NCI-H2029 (cell line): ENCODE measurements at regions not wholly inside any gene's neighbourhood (a gene's known extent, or its start where the extent isn't known, plus 50 kb on each side); places are given as distances from the start of the nearest gene placed in this dataset.
"Not testable (repeated sequence)": the region's sequence is repeated elsewhere in the genome, so short reads cannot be mapped to it uniquely, and the experiment has no call there.

ENCODE experiments used
- DNase-seq: peaks from one replicate; lab custom pipeline; 2025; lab: John Stamatoyannopoulos, UW

DNA sequence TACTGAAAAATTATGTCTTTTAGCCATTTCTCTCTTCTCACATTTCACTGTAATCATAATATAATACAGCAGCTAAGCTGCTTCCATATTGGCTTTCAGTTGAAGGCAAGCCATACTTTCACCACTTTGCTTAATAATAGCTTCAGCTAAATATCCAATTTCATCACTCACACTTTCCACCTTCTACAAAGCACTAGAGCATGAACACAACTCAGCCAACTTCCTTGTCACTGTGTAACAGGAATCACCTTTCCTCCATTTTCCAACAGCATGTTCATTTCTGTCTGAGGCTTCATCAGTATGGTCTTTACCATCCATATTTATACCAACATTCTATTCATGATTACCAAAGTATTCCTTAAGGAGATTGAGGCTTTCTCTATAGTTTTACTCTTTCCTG, 219.8 kb upstream of the CTSO start:
- peak; percentile 11 for DNase-seq

DNA sequence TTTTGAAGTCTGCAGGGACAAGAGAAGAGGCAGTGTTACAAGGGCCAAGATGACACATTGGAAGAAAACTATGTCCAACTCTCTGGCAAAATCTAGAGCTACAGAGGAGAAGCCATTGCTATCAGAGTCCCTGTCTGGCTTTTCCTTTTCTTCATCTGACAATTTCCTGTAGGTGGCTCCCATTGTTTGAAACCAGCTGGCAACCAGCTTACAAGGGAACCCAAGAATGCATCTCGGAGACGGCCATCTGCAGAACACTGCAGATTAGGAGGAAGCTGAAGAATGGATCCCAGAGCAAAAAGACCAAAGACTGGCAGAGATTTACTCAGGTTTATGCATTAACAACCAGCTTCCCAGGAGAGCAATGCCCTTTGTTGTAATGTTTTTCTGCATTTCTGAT, 216.2 kb upstream of the CTSO start:
- DNase-seq, result no peak

DNA sequence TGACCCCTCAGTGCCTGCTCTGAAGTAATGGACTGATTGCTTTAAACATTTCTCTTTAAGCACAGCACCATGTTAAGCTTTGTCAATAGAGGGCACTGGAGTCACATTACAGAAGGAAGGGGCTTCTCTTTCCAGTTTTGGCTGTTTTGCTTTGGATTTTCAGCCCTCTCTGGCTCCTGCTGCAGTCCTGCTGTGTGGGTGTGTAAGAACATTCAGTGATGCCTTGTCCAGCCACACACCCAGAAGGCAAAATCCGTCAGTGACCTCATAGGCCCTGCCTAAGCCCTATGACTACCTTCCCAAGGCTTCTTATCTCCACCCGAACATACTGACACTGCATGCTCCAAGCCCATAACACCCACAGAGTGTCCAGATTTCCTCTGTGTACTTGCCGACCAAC, 215.3 kb upstream of the CTSO start:
- no peak for DNase-seq

DNA sequence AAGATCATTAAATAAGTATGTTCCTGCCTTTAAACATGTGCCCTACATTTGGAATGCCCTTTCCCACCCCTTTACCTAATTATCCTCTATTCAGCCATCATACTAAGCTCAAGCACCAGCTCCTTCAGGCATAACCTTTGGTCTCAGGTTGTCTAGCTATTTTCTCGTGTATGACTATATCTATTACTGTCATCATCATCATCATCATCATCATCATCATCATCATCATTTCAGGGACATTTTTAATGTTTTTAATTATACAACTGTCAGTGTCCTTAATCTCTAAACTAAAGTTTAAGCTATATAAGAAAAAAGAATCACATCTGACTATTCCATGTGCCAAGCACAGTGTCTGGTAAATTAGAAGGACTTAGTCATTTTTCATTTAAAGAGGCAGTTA, 214.6 kb upstream of the CTSO start:
- no peak for DNase-seq

DNA sequence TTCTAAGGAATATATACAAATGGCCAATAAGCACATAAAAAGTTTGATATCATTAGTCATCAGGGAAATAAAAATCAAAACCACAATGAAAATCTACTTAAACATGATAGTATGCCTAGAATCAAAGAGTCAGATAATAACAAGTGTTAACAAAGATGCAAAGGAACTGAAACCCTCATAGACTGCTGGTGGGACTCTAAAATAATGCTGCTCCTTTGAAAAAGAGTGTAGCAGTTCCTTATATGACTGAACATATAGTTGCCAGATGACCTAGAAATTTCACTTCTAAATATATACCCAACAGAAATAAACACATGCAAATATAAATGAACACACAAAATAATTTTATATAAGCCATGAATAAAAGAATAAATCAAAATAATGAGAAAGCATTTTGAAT, 205.1 kb upstream of the CTSO start:
- DNase-seq, result no peak

DNA sequence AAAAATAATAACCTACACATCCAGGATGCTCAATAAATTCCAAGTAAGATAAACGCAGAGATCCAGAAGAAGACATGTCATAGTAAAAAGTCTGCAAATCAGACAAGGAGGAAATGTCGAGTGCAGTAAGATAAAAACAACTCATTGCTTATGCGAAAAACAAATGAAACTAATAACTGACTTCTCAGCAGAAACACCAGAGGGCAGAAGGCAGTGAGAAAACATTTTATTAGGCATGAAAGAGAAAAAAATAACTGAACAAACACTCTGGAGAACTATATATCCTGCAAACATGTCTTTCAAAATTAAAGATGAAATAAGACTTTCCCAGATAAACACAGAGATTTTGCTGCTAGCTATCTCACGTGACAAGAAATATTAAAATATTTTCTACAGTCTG, 201.3 kb upstream of the CTSO start:
- DNase-seq, result no peak

DNA sequence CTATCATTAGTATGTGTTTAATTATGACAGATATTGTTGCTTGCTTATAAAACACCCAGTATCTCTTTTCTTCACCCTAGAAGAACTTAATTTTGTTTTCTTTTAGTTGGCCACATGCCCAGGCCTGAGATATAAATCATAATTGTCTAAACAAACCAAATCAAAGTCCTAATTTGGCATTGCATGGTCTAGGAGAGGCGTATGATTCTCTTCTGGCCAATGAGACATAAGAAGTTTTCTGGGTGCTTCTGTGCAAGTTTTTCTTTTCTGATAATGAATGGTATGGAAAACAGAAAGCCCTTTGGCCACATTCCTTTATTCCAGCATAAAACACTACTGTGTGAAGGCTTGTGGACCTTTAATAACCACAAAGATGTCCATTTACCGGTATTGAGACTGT, 192.9 kb upstream of the CTSO start:
- DNase-seq, result no peak

DNA sequence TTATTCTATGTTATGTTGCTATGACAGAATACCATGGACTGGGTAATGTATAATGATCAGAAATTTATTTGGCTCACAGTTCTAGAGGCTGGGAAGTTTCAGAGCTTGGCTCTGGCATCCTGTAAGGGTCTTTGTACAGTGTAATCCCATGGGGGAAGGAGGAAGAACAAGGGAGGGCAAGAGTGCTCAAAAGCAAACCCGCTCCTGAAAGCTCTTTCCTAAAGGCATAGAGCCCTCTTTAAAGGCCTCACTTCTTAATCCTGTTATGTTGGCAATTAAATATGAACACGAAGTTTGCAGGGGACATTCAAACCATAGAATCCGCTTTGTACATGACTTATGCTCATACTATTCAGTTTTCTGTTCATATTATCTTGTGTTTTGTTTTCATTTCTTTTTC, 191.3 kb upstream of the CTSO start:
- DNase-seq, result no peak

DNA sequence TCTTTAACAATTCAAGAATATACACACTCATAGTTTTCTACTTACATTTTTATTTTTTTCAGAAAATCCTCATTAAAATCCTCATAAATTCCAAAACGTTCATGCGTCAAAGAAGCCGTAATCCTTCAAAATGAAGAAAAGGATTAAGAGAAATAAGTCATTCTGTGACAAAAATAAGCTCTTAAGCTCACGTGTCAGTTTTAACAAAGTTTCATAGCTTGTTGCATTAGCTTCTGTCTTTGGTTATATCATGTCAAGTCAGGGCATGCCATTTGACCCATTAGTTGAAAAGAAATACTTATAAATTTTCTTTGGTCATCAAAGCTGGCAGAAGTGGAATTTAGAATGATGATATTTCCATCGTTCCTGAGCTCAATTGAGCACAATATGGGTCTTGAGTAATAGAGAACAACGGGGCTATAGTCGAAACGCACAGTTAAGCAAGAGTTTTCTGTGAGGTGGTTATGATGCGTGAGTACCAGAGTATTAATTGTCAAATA, 185.2 kb upstream of the CTSO start:
- DNase-seq, result no peak

DNA sequence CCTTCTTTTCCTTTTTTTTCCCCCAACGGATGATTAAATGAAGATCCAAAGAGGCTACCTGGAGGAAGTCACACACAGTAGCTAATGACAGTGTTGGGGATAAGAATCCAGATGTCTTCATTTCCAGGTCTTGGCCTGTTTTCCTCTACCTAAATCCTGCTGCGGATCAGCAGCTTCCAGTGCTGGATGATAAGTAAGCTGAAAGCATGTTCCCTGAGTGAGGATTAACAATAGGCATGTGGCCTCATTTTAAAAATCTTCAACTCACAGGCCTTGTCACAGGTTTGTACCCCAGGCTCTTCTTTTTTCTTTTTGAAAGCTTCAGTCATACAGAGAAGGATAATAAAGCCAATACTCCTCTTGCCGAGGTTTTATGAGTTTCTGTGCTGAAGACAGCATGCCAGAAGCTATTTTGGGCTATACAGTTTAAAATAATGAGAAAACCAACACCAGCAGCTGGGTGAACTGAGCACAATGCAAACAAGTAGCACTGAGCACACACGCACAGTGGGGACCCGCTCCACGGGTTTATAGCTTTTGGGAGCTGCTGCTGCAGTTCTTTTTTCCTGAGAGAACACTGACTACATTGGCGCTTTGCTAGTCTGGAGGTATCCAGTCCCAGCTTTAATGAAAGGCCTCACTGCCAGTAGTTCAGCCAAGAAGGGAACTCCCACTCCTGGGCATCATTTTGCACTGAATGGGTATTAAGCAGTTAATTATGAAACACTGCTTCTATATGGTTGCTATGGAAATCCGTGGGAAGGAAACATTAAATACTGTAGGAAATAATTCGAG, 184.2 kb upstream of the CTSO start:
- DNase-seq, result no peak

DNA sequence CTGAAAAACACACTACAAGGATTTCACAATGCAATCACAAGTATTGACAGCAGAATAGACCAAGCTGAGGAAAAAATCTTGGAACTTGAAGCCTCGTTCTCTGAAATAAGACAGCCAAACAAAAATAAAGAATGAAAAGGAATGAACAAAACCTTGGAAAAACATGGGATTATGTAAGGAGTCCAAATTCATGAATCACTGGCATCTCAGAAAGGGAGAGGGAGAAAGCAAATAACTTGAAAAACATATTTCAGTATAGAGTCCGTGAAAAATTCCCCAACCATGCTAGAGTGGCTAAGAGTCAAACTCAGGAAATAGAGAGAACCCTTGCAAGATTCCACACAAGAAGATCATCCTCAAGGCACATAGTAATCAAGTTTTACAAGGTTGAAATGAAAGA, 178.5 kb upstream of the CTSO start:
- DNase-seq, result no peak

DNA sequence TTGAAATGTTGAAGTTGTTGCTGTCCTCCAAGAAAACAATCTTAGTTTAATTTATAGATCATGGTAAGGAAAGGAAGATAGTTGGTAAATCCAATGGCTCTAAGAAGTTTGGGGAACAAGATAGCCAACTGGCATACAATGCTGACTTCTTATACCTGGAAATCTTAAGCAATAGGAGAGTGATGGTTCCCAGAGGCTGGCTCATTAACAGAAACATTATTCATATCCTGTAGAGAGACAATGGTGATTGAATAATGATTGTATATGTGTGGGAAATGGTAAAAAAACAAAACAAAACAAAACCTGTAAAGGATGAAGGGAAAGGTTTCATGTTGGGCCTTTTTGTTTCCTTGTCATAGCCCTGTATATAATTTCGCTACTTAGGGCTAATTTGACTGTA, 174.9 kb upstream of the CTSO start:
- no peak for DNase-seq

DNA sequence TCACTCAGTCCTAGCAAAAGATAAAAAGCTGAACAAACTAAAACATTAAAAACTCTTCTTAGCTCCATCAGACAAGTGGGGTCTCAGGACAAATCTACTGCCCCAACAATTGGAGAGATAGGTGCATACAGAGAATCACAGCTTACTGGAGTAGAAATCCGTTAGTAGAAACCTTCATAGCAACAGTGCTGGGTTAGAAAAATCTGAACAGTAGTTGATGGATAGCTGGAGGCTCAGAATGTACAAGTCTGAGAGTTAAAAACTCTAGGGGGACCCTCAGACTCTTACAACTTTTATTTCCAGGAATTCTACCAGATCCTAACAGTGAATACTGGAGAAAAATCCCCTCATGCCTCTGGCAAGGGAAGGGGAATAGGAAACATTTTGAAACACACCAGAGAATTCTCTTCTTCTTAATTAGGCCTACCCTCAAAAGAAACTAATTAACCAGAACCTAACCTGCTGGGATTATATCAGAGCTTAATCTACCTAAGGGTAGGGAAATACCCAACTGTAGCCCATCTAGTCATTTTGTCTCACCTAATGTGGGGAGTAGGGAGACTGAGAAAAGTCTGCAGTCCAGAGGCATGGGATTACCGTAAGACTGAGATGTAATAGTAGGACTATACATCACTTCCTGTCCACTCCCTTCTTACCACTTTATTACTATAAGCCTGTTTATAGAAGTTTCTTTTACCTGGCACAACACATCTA, 165.0 kb upstream of the CTSO start:
- no peak for DNase-seq

DNA sequence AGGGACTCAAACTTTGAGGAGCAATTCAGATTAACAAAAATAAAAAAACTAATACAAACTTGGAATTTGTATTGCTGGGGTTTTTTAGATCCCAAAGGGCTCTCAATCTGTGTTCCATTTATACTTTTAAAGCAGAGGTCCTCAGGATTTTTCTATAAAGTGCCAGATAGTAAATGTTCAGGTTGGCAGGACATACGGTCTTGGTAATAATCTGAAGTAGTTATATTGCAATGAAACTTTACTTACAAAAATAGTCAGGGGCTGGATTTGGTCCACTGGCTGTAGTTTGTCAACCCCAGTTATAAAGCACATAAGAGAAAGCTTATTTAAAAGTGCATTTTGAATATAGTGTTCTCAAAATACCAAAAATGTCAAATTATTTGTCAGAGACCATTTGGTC, 164.1 kb upstream of the CTSO start:
- DNase-seq, result no peak

DNA sequence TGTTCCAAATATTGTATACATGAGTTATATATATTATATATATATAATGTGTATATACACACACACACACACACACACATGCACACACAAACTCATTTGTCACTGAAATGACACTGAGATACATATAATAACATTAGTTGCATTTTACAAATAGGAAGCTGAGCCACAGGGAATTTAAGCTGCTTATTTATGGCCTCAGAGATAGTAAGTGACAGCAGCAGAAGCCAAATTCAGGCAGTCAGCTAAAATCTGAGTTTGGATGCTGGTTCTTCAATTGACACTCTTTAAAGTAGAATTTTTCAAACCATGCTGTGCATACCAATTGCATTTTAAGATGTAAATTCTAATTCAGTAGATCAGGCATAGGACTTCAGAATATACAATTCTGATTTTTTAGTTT, 163.3 kb upstream of the CTSO start:
- DNase-seq, result no peak

DNA sequence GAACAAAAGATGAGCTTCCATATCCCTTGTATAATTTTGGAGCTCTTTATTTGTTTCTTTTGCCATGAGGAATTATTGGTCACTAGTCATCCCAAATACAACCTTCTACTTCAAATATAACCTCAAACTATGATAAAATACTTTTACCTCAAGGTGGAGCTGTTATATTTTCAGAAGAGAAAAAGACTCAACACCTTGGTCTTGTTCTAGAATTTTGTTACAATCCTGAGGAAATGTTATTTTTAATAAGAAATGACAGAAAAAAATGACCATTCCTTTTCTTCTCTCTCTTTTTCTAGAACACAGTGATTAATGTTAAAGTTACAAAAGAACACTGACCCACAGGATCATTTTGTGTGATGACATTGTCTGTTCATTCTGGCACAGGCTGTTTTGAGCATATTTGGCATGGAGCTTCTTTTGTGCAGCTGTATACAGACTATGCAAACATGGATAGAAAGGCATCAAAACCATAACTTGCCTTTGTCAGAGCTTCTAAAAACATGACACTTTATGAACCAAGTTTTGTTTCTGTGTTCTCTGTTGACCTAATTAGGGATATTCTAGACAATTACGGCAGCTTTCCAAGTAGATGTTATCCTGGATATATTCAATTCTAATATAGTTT, 159.6 kb upstream of the CTSO start:
- no peak for DNase-seq

DNA sequence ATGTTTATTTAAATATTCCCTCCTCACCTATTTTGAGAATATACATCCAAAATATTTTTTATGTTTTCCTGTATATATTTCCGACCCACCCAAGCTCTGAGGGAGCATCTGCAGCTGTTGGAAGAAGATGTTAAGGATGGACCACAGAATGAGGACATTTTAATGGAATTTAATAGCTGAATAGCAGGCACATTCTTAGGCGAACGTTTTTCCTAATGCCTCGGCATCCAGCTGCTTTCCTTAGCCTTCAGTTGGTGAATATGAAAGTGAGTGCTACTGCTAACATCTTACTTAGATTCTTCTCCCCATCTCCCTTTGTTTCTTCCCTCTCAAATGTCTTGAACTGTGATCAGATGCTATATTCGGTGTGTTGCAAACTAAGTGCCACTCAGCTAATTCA, 158.0 kb upstream of the CTSO start:
- DNase-seq, result no peak

DNA sequence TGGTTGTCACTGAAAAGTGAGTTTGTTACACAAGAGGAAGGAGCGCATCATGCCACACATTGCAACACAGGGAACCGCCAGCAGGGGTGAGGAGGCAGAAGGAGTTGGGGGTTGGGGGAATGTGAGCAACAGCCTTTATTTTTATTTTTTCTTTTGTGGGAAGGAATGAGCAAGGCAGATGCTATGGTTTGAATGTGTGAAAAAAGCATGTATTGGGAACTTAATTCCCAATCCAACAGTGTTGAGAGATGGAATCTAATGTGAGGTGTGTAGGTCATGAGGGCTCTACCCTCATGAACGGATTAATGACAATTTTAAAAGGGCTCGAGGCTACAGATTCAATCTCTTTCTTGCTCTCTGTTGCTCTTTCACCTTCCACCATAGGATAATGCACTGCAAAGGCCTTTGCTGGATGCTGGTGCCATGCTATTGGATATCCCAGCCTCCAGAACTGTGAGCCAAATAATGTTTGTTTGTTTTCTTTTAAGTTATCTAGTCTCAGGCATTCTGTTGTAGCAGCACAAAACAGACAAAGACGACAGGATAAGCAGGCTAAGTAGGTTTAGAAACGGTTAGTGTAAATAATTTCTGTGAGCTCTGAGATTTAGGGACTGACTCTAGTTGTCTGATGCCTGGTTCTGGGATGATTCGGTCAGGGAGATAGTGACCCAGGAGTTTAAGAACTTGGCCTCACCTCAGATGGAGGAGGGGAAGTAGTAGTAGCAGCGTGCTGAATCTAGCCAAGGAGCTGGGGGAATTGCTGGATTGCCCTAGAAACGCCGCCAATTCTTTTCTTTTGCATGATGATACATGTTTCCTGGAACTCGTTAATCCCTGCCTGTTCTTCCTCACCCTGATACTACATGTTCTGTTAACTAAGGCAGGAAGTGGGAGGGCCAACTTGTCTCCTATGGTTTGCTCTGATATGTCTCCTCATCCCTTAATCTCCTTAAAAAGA, 156.6 kb upstream of the CTSO start:
- no peak for DNase-seq

DNA sequence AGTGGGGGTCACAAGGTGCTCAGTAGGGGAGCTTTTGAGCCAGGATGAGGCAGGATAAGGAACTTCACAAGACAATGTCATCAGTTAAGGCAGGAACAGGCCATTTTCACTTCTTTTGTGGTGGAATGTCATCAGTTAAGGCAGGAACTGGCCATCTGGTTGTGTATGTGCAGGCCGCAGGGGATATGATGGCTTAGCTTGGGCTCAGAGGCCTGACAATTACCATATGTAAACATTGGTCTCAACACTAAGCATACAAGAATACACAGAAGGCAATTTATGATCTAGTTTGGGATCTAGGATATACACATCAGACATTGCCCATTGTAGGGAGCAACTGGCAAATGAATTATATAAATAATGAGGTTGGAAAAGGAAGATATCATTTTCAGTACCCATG, 155.4 kb upstream of the CTSO start:
- not testable (repeated sequence) for DNase-seq

DNA sequence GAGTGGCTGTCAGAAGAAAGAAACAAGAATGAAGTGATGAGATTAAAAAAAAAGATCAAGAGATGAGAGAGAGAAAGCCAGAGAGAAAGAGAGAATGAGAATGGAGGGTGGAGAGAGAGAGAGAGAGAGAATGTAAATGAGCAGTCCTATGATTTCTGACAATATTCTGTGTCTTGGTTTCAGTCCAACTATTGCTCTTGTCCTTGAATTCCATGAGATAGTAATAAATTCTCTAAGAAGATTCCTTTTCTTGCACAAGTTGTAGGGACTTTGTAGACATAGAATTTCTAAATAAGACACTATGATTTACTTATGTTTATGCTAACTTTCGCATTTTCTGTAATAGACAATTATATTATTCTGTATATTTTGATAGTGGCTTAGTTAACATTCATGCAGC, 149.6 kb upstream of the CTSO start:
- no peak for DNase-seq

DNA sequence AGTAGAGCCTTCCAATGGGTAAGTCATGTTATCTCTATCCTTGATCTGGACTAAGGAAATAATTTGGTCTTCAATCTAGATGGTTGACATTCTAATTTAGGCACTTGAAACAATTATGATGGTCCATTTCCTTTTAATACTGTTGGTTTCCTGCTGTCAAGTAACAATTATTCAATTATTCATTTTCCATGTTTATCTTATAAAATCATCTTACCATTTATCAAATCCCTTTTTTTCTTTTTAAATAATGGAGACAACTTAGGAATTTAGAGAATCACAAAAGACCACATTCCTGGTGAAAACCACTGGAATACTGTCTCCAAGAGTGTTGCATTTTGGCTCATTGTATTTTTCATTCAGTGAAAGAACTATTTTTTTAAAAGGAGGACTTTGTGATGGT, 148.7 kb upstream of the CTSO start:
- no peak for DNase-seq

DNA sequence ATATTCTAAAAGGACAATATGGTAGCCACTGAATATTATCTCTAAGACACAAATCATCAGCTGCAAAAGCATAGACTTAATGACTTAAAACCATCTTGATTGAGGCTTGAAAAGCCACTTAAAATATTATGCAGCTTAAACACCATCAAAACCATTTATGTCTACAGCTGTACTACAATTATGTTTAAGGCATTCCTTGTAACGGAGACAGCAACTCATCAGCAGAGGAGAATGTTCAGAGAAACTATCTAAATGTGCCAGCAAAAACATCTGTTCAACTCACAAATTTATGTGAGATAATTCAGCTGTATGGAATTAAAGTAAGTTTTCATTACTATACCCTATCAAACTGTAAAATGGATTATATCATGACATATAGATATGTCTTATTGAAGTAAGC, 147.9 kb upstream of the CTSO start:
- DNase-seq, result no peak
